HCT116 (cell line): ENCODE measurements at regions not wholly inside any gene's neighbourhood (a gene's known extent, or its start where the extent isn't known, plus 50 kb on each side); places are given as distances from the start of the nearest gene placed in this dataset.

Source experiments
- ATAC-seq: fragments of 200-7000 bp; cut with Tn5 transposase; 2 replicates; pipeline ENCODE4 v1.9.1; 2020; ENCODE audit warnings: mild to moderate bottlenecking, moderate library complexity
- BruUV-seq: library from RNA; stranded (reverse); fragments of 400-500 nt; replicated peaks from 2 replicates; lab custom pipeline; 2021; lab: Mats Ljungman, UMichigan
- CTCF ChIA-PET: fragments of 300-600 bp; sonication (Branson Sonifier 250); formaldehyde crosslinking; loops from one replicate; lab custom pipeline; 2021; ENCODE audit warnings: antibody characterized with exemption; lab: Charles Lee
- POLR2A ChIA-PET: fragments of 300-600, 350-600 bp; sonication (Branson Sonifier 250); formaldehyde crosslinking; loops from one replicate; lab custom pipeline; 2021; ENCODE audit warnings: antibody characterized with exemption; lab: Charles Lee
- RAD21 ChIA-PET, 2 experiments: fragments of 300-600 bp; sonication (Branson Sonifier 250); formaldehyde crosslinking; loops; one replicate each; lab custom pipeline; 2023; ENCODE audit warnings: low total read pairs in 2 of 2; ENCODE audit not compliant: uncharacterized antibody in 2 of 2, unreplicated experiment in 2 of 2, low non-redundant PET in 1 of 2; lab: Charles Lee
- DNase-seq: peaks from one replicate; pipeline ENCODE4 v3.0.0-alpha.2; 2010; ENCODE audit warnings: low read depth, low spot score
- H2AFZ ChIP-seq: fragments of 200-600 bp; shearing (Covaris generic), sonication (generic); 2 replicates; pipeline ENCODE4 v1.6.1; 2017; ENCODE audit warnings: low read depth, mixed run types, mixed read lengths, antibody characterized with exemption, low read length; ENCODE audit not compliant: poor library complexity, severe bottlenecking
- H3K27ac ChIP-seq: 2 replicates; pipeline ENCODE4 v1.5.1; 2012; ENCODE audit warnings: low read depth, low read length
- H3K27me3 ChIP-seq: fragments of 200-600 bp; sonication (generic); 2 replicates; pipeline ENCODE4 v1.6.1; 2016; ENCODE audit warnings: mixed run types, low read length, mixed read lengths; ENCODE audit not compliant: insufficient read depth
- H3K36me3 ChIP-seq, 2 experiments: fragments of 200-500 bp in 1 of 2; fragments of 200-600 bp in 1 of 2; sonication (Bioruptor generic) in 1 of 2; sonication (generic) in 1 of 2; 2 replicates each; pipeline versions ENCODE4 v1.5.1 to v1.6.1; 2014 to 2016; ENCODE audit warnings: low read length in 2 of 2, inconsistent platforms in 1 of 2, mixed read lengths in 1 of 2, mixed run types in 1 of 2; ENCODE audit not compliant: insufficient read depth in 2 of 2, control insufficient read depth in 1 of 2
- H3K4me1 ChIP-seq, 2 experiments: fragments of 200-600 bp in 1 of 2; sonication (generic) in 1 of 2; 2 replicates each; pipeline versions ENCODE4 v1.5.1 to v1.6.1; 2012 to 2017; ENCODE audit warnings: low read length in 2 of 2, inconsistent platforms in 1 of 2, mild to moderate bottlenecking in 1 of 2, mixed read lengths in 1 of 2, mixed run types in 1 of 2, moderate library complexity in 1 of 2; ENCODE audit not compliant: insufficient read depth in 2 of 2, control insufficient read depth in 1 of 2
- H3K4me2 ChIP-seq: fragments of 200-600 bp; sonication (generic); 2 replicates; pipeline ENCODE4 v1.6.1; 2017; ENCODE audit warnings: mixed run types, low read length, mixed read lengths
- H3K4me3 ChIP-seq, 2 experiments: fragments of 200-600 bp in 1 of 2; sonication (generic) in 1 of 2; replicated peaks in 1 of 2; 2 replicates each; pipeline ENCODE4 v1.5.1; 2011 to 2016; ENCODE audit warnings: low read length in 2 of 2, control low read depth in 1 of 2, low read depth in 1 of 2, mild to moderate bottlenecking in 1 of 2, mixed read lengths in 1 of 2, mixed run types in 1 of 2
- H3K79me2 ChIP-seq: fragments of 200-600 bp; sonication (generic); 2 replicates; pipeline ENCODE4 v1.6.1; 2017; ENCODE audit warnings: mild to moderate bottlenecking, mixed run types, low read length, moderate library complexity, mixed read lengths; ENCODE audit not compliant: insufficient read depth
- H3K9ac ChIP-seq: fragments of 200-600 bp; sonication (generic); 2 replicates; pipeline ENCODE4 v1.6.1; 2016; ENCODE audit warnings: low read length, mixed read lengths
- H3K9me2 ChIP-seq: fragments of 200-600 bp; sonication (generic), shearing (Covaris generic); 2 replicates; pipeline ENCODE4 v1.6.1; 2017; ENCODE audit warnings: mixed run types, mild to moderate bottlenecking, moderate library complexity; ENCODE audit not compliant: insufficient read depth
- H3K9me3 ChIP-seq, 2 experiments: fragments of 200-500 bp in 1 of 2; fragments of 200-600 bp in 1 of 2; sonication (Bioruptor generic) in 1 of 2; sonication (generic) in 1 of 2; 2 replicates each; pipeline ENCODE4 v1.6.1; 2014 to 2017; ENCODE audit warnings: low read length in 2 of 2, mixed read lengths in 2 of 2, inconsistent platforms in 1 of 2, low read depth in 1 of 2, mild to moderate bottlenecking in 1 of 2, mixed run types in 1 of 2, moderate library complexity in 1 of 2; ENCODE audit not compliant: control insufficient read depth in 1 of 2, insufficient read depth in 1 of 2
- H4K20me1 ChIP-seq: fragments of 200-600 bp; sonication (generic), shearing (Covaris generic); 2 replicates; pipeline ENCODE4 v1.6.1; 2017; ENCODE audit warnings: mixed run types, mild to moderate bottlenecking, moderate library complexity; ENCODE audit not compliant: insufficient read depth
- ATF3 ChIP-seq: IDR thresholded peaks from 2 replicates; pipeline ENCODE4 v1.6.1; 2012
- CEBPB ChIP-seq: IDR thresholded peaks from 2 replicates; pipeline ENCODE4 v1.6.1; 2012; ENCODE audit warnings: low read depth
- CTCF ChIP-seq, 3 experiments: fragments of 200-600 bp in 1 of 3; sonication (generic) in 1 of 3; IDR thresholded peaks in 2 of 3; conservative IDR thresholded peaks in 1 of 3; 2 replicates each; pipeline ENCODE4 v1.5.1; 2012 to 2017; ENCODE audit warnings: low read depth in 2 of 3, low read length in 2 of 3, antibody characterized with exemption in 1 of 3, borderline replicate concordance in 1 of 3, control low read depth in 1 of 3, mild to moderate bottlenecking in 1 of 3, mixed read lengths in 1 of 3, mixed run types in 1 of 3, moderate library complexity in 1 of 3; ENCODE audit not compliant: insufficient read depth in 1 of 3
- EGR1 ChIP-seq: IDR thresholded peaks from 2 replicates; pipeline ENCODE4 v1.6.1; 2012; ENCODE audit warnings: low read depth
- EZH2 ChIP-seq: fragments of 200-600 bp; sonication (generic); IDR thresholded peaks from 2 replicates; pipeline ENCODE4 v1.6.1; 2017; ENCODE audit warnings: antibody characterized with exemption, mixed run types
- FOSL1 ChIP-seq: IDR thresholded peaks from 2 replicates; pipeline ENCODE4 v1.6.1; 2012; ENCODE audit warnings: low read depth
- MAX ChIP-seq: IDR thresholded peaks from 2 replicates; pipeline ENCODE4 v1.6.1; 2012
- POLR2A ChIP-seq: IDR thresholded peaks from 2 replicates; pipeline ENCODE4 v1.7.0; 2011; ENCODE audit warnings: borderline replicate concordance; ENCODE audit not compliant: insufficient read depth, insufficient read length; ENCODE audit errors: extremely low read depth
- POLR2AphosphoS5 ChIP-seq: IDR thresholded peaks from 2 replicates; pipeline ENCODE4 v1.6.1; 2011; ENCODE audit warnings: mild to moderate bottlenecking, low read depth, low read length, moderate library complexity
- RAD21 ChIP-seq: IDR thresholded peaks from 2 replicates; pipeline ENCODE4 v1.6.1; 2012; ENCODE audit warnings: low read depth, mild to moderate bottlenecking
- SIN3A ChIP-seq: IDR thresholded peaks from 2 replicates; pipeline ENCODE4 v1.6.1; 2012; ENCODE audit warnings: low read depth
- SP1 ChIP-seq: IDR thresholded peaks from 2 replicates; pipeline ENCODE4 v1.6.1; 2012; ENCODE audit warnings: low read depth
- ZFX ChIP-seq: fragments of 450-650 bp; IDR thresholded peaks from 2 replicates; pipeline ENCODE4 v1.6.1; 2017
- intact Hi-C: fragments of 100-400 bp; cut with micrococcal nuclease; formaldehyde crosslinking; loops from 2 replicates; pipeline ENCODE4 v1.10.0; 2022

GRCh38 chr21:38997051-38997842 lies 186.0 kb downstream of the PSMG1 start:
- intact Hi-C loops = no loop called here
- Histone ChIP-seq H3K79me2 (no peaks in the 10 kb centered on the region), H3K9me3 (no peaks in the 10 kb centered on the region), H4K20me1 (no peaks in the 10 kb centered on the region), H2AFZ (no peak overlapping the region), H3K36me3 (no peaks in the 10 kb centered on the region), H3K9me2 (no peaks in the 10 kb centered on the region), H3K4me3 (no peak overlapping the region), H3K4me1 (peaks cover 8 to 17% of the 10 kb centered on the region in 2 experiments; a peak in 3 of 4 replicates), H3K9ac (no peak overlapping the region), H3K4me2 (no peak overlapping the region), H3K27me3 (no peaks in the 10 kb centered on the region), H3K27ac (no peak overlapping the region)
- RAD21 ChIA-PET = no interaction called here
- CTCF ChIA-PET = no interaction called here
- no TSS peak for BruUV-seq
- POLR2A ChIA-PET = no interaction called here
- DNase-seq (no peak), ATAC-seq (no peak)
- TF ChIP-seq SP1 (no peak), EGR1 (no peak), POLR2A (no peak)
- TF ChIP-seq, all 23 proteins: peak for 0

GRCh38 chr21:38996355-38996754 lies 186.9 kb downstream of the PSMG1 start:
- Histone ChIP-seq H3K79me2 (no peaks in the 10 kb centered on the region), H3K4me1 (peaks cover 8 to 17% of the 10 kb centered on the region in 2 experiments; a peak in 3 of 4 replicates), H3K9ac (no peak overlapping the region)
- RAD21 ChIA-PET = no interaction called here
- intact Hi-C loops = no loop called here
- no peak for DNase-seq
- CTCF ChIA-PET = no interaction called here
- TF ChIP-seq POLR2AphosphoS5 = no peak
- no peak for TF ChIP-seq MAX
- TF ChIP-seq SP1 = no peak
- TF ChIP-seq EZH2 = no peak
- TF ChIP-seq RAD21 = no peak
- no peak for TF ChIP-seq CEBPB
- TF ChIP-seq FOSL1 = no peak
- TF ChIP-seq SIN3A = no peak
- no peak for TF ChIP-seq ZFX
- no peak for TF ChIP-seq ATF3
- TF ChIP-seq CTCF (IDR thresholded peaks at IDR 0.05 in 2 of 3, conservative IDR thresholded peaks at IDR 0.05 in 1 of 3; ENCODE audit: borderline replicate concordance in 1 of 3, insufficient read depth in 1 of 3, low read depth in 2 of 3, low read length in 2 of 3) = no peak
- TF ChIP-seq, all 23 proteins: peak for 0
- no peaks in the 10 kb centered on the region for H3K27me3 ChIP-seq
- no peak overlapping the region for H3K27ac ChIP-seq
- H3K9me2 ChIP-seq = no peaks in the 10 kb centered on the region
- BruUV-seq = no TSS peak
- no peak overlapping the region for H3K4me2 ChIP-seq
- H3K9me3 ChIP-seq = no peaks in the 10 kb centered on the region
- no peak for ATAC-seq
- H3K36me3 ChIP-seq = no peaks in the 10 kb centered on the region
- H4K20me1 ChIP-seq = no peaks in the 10 kb centered on the region
- no peak overlapping the region for H2AFZ ChIP-seq
- no peak overlapping the region for H3K4me3 ChIP-seq
- POLR2A ChIA-PET = no interaction called here
